ENCODE measurements at regions not wholly inside any gene's neighbourhood (a gene's known extent, or its start where the extent isn't known, plus 50 kb on each side); places are given as distances from the start of the nearest gene placed in this dataset.

DNA sequence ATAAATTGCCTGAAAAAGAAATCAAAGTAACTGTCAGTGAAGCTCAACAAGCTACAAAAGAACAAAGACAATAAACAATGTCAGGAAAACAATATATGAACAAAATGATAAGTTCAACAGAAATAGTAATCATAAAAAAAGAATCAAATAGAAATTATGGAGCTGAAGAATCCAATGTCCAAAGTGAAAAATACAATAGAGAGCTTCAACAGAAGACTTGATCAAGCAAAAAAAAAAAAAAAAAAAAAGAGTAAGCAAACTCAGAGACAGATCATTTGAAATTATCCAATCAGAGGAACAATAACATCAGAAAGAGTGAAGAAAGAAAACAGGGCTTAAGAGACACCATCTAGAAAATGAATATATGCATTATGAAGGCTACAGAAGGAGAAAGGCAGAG lies 251.4 kb upstream of the SAMSN1 start:
- H3K27ac Mint-ChIP-seq = no peak overlapping the region
- peaks cover 7% of the 10 kb centered on the region for H3K36me3 Mint-ChIP-seq
- H3K4me3 Mint-ChIP-seq = no peak overlapping the region
- no peaks in the 10 kb centered on the region for H3K4me1 ChIP-seq (ENCODE audit: control insufficient read depth, insufficient read depth, low read length)
- no peaks in the 10 kb centered on the region for H3K4me1 Mint-ChIP-seq
- TF ChIP-seq, protein P1, sequence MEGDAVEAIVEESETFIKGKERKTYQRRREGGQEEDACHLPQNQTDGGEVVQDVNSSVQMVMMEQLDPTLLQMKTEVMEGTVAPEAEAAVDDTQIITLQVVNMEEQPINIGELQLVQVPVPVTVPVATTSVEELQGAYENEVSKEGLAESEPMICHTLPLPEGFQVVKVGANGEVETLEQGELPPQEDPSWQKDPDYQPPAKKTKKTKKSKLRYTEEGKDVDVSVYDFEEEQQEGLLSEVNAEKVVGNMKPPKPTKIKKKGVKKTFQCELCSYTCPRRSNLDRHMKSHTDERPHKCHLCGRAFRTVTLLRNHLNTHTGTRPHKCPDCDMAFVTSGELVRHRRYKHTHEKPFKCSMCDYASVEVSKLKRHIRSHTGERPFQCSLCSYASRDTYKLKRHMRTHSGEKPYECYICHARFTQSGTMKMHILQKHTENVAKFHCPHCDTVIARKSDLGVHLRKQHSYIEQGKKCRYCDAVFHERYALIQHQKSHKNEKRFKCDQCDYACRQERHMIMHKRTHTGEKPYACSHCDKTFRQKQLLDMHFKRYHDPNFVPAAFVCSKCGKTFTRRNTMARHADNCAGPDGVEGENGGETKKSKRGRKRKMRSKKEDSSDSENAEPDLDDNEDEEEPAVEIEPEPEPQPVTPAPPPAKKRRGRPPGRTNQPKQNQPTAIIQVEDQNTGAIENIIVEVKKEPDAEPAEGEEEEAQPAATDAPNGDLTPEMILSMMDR (IDR thresholded peaks at IDR 0.05) = no peak
- H3K9me3 ChIP-seq (ENCODE audit: control insufficient read depth, insufficient read depth, low read length) = peaks cover 8% of the 10 kb centered on the region
- no peak overlapping the region for H3K4me3 ChIP-seq (ENCODE audit: low read length)
- no peak for DNase-seq
- no peak for ATAC-seq
- no peak overlapping the region for H3K27ac ChIP-seq (ENCODE audit: low read length)
- H3K27me3 ChIP-seq (ENCODE audit: control insufficient read depth, insufficient read depth, low read length) = no peaks in the 10 kb centered on the region
- intact Hi-C loops (cut with micrococcal nuclease) = no loop called here
- H3K27me3 Mint-ChIP-seq (ENCODE audit: low read depth in 2 of 2) = peaks cover 0 to 3% of the 10 kb centered on the region in 2 donors
- H3K9me3 Mint-ChIP-seq = peaks cover 9 to 16% of the 10 kb centered on the region in 2 donors
- no peaks in the 10 kb centered on the region for H3K36me3 ChIP-seq (ENCODE audit: control insufficient read depth, insufficient read depth, low read length)

DNA sequence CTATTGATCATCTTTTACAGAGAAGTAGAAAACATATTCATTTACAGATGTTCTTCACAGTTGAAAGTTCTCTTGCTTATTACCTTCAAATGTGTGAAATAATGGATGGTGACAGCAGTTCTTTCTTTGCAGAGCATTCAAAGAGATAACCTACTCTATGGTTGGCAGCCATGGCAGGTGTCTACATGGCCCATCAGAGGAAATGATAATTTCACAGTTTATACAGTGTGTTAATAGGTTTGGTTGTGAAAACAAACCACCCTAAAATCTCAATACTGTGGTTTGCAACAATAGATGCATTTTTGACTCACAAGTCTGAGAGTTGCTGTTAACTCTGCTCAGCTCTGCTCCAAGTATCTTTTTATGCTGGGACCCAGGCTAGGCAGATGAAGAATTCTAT lies 241.2 kb upstream of the SAMSN1 start:
- H3K36me3 ChIP-seq (ENCODE audit: control insufficient read depth, insufficient read depth, low read length) = no peaks in the 10 kb centered on the region
- H3K36me3 Mint-ChIP-seq = no peaks in the 10 kb centered on the region
- H3K27ac ChIP-seq (ENCODE audit: low read length) = no peak overlapping the region
- no peak overlapping the region for H3K27ac Mint-ChIP-seq
- H3K4me1 ChIP-seq (ENCODE audit: control insufficient read depth, insufficient read depth, low read length) = no peaks in the 10 kb centered on the region
- H3K4me3 ChIP-seq (ENCODE audit: low read length) = no peak overlapping the region
- DNase-seq (no peak), ATAC-seq (peak; percentile 34 to 73 (median 57))
- H3K4me3 Mint-ChIP-seq = no peak overlapping the region
- no peaks in the 10 kb centered on the region for H3K9me3 Mint-ChIP-seq
- intact Hi-C loops (cut with micrococcal nuclease) = no loop called here
- H3K9me3 ChIP-seq (ENCODE audit: control insufficient read depth, insufficient read depth, low read length) = no peaks in the 10 kb centered on the region
- H3K27me3 ChIP-seq (ENCODE audit: control insufficient read depth, insufficient read depth, low read length) = no peaks in the 10 kb centered on the region
- no peaks in the 10 kb centered on the region for H3K27me3 Mint-ChIP-seq (ENCODE audit: low read depth in 2 of 2)
- H3K4me1 Mint-ChIP-seq = no peaks in the 10 kb centered on the region
- TF ChIP-seq, protein P1 (IDR thresholded peaks at IDR 0.05) = no peak

DNA sequence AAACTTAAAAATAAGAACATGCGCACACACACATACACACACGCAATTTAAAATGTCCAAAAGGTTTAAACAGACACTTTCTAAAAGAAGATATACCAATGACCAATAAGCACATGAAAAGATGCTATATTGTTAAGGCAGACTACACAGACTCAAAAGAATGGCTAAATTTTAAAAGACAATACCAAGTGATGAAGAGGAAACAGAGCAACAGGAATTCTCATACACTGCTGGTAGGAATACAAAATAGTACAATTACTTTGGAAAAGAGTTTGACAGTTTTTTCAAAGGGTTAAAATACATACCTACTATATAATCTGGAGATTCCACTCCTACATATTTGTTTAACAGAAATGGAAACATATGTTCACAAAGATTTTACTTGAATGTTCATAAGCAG lies 239.6 kb upstream of the SAMSN1 start:
- 58% methylated on average over 2 of the region's 2 CpGs for WGBS (ENCODE audit: insufficient coverage)
- Mint-ChIP-seq H3K4me1 (no peaks in the 10 kb centered on the region), H3K9me3 (no peaks in the 10 kb centered on the region), H3K27me3 (ENCODE audit: low read depth in 2 of 2) (peaks cover 0 to 4% of the 10 kb centered on the region in 2 donors), H3K36me3 (no peaks in the 10 kb centered on the region), H3K4me3 (no peak overlapping the region), H3K27ac (no peak overlapping the region)
- Histone ChIP-seq H3K9me3 (ENCODE audit: control insufficient read depth, insufficient read depth, low read length) (no peaks in the 10 kb centered on the region), H3K4me1 (ENCODE audit: control insufficient read depth, insufficient read depth, low read length) (no peaks in the 10 kb centered on the region), H3K27ac (ENCODE audit: low read length) (no peak overlapping the region), H3K4me3 (ENCODE audit: low read length) (no peak overlapping the region), H3K27me3 (ENCODE audit: control insufficient read depth, insufficient read depth, low read length) (no peaks in the 10 kb centered on the region), H3K36me3 (ENCODE audit: control insufficient read depth, insufficient read depth, low read length) (no peaks in the 10 kb centered on the region)
- intact Hi-C loops (cut with micrococcal nuclease) = no loop called here
- ATAC-seq (no peak), DNase-seq (no peak)
- TF ChIP-seq, protein P1 (IDR thresholded peaks at IDR 0.05) = no peak

DNA sequence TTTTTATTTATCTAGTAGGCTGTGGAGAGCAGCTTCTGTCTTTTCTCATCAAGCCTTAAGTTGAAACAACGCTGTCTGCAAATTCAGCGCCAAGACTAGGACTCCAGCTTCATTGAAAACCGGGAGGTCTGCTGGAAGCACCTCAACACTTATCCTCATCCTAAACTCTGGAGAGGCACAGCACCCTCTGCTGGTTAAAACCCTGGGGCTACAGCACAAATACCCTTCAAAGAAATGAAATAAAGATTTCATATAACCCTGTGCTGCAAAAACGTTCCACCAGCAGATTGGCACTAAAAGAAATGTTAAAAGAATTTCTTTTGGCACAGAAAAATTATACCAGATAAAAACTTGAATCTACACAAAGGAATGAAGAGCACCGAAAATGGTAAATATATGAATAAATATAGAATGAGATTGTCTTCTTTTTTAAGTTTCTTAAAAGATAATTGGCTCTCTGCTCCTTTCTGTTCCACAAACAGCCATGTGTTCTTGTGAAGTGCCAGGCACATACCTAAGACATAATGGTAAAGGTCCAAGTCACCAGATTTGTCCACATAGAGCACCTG lies 227.7 kb upstream of the SAMSN1 start:
- Mint-ChIP-seq H3K4me1 (no peaks in the 10 kb centered on the region), H3K36me3 (no peaks in the 10 kb centered on the region), H3K27ac (no peak overlapping the region), H3K4me3 (no peak overlapping the region), H3K27me3 (ENCODE audit: low read depth in 2 of 2) (peaks cover 0 to 2% of the 10 kb centered on the region in 2 donors), H3K9me3 (no peaks in the 10 kb centered on the region)
- Histone ChIP-seq H3K36me3 (ENCODE audit: control insufficient read depth, insufficient read depth, low read length) (no peaks in the 10 kb centered on the region), H3K27ac (ENCODE audit: low read length) (no peak overlapping the region), H3K4me1 (ENCODE audit: control insufficient read depth, insufficient read depth, low read length) (no peaks in the 10 kb centered on the region), H3K4me3 (ENCODE audit: low read length) (no peak overlapping the region), H3K9me3 (ENCODE audit: control insufficient read depth, insufficient read depth, low read length) (no peaks in the 10 kb centered on the region), H3K27me3 (ENCODE audit: control insufficient read depth, insufficient read depth, low read length) (no peaks in the 10 kb centered on the region)
- DNase-seq (peak in 1 of 2 donors; percentile 69), ATAC-seq (peak; percentile 40 to 61 (median 55))
- TF ChIP-seq, protein P1 (IDR thresholded peaks at IDR 0.05) = peak; percentile 56
- WGBS (ENCODE audit: insufficient coverage) = 41% methylated on average over 4 of the region's 5 CpGs
- intact Hi-C loops (cut with micrococcal nuclease) = loop anchor here (10.0 kb wide), 1 partner anchor 369 kb away; no protein-coding TSS in a partner anchor
